ENCODE measurements at regions not wholly inside any gene's neighbourhood (a gene's known extent, or its start where the extent isn't known, plus 50 kb on each side); places are given as distances from the start of the nearest gene placed in this dataset.
"Not testable (repeated sequence)": the region's sequence is repeated elsewhere in the genome, so short reads cannot be mapped to it uniquely, and the experiment has no call there.

DNA sequence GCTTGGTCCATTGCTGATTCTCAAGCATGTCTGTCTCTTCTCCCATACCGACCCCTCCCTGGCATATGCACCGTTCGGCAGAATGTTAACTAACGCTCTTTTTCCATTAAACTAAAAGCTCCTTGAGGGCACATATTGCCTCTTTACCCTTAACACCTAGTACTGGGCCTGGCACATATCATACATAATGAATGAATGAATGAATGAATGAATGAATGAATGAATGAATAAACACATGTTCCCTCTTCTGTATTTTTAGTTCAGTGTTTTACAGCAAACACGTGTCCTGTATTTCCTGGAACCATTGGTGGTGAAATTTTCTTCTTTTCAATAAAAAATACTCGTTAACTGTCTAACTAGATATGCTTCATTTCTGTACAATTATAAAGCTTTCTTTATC is 174.4 kb upstream of the DTNBP1 start:
- no peak for DNase-seq (ENCODE audit: low spot score)

- no peak for DNase-seq (ENCODE audit: low spot score)
These were observed 170.0 kb upstream of the DTNBP1 start for GRCh38 chr6:15832841-15833240.

DNA sequence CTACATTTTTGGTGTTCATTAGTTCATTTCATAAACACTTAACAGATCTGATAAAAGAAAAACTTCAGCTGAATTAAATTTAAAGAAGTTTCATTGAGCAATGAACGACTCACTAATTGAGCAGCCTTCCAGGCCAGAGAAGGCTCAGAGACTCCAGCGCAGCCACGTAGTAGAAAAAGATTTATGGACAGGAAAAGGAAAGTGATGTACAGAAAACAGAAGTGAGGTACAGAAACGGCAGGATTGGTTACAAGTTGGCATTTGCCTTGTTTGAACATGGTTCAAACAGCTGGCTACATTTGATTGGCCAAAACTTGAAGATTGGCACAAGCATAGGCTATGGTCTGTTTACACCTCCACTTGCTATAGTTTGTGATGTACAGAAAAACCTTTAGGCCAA is 166.3 kb upstream of the DTNBP1 start:
- DNase-seq (ENCODE audit: low spot score): no peak

- DNase-seq (ENCODE audit: low spot score): no peak
These were observed 164.8 kb upstream of the DTNBP1 start for GRCh38 chr6:15827496-15828255.

- DNase-seq (ENCODE audit: low spot score): no peak
These were observed 164.0 kb upstream of the DTNBP1 start for GRCh38 chr6:15826814-15827318.

GRCh38 chr6:15825332-15825930 is 162.6 kb upstream of the DTNBP1 start:
- DNase-seq (ENCODE audit: low spot score): no peak

- no peak for DNase-seq (ENCODE audit: low spot score)
These were observed 162.0 kb upstream of the DTNBP1 start for GRCh38 chr6:15824811-15825210.

- no peak for DNase-seq (ENCODE audit: low spot score)
These were observed 161.1 kb upstream of the DTNBP1 start for GRCh38 chr6:15823838-15824414.

GRCh38 chr6:15822835-15823234 is 160.0 kb upstream of the DTNBP1 start:
- DNase-seq (ENCODE audit: low spot score): no peak

- no peak for DNase-seq (ENCODE audit: low spot score)
These were observed 157.0 kb upstream of the DTNBP1 start for GRCh38 chr6:15819841-15820240.

GRCh38 chr6:15819226-15819625 is 156.4 kb upstream of the DTNBP1 start:
- DNase-seq (ENCODE audit: low spot score): no peak

- DNase-seq (ENCODE audit: low spot score): no peak
These were observed 155.7 kb upstream of the DTNBP1 start for GRCh38 chr6:15818491-15818890.

GRCh38 chr6:15818044-15818443 is 155.2 kb upstream of the DTNBP1 start:
- no peak for DNase-seq (ENCODE audit: low spot score)

DNA sequence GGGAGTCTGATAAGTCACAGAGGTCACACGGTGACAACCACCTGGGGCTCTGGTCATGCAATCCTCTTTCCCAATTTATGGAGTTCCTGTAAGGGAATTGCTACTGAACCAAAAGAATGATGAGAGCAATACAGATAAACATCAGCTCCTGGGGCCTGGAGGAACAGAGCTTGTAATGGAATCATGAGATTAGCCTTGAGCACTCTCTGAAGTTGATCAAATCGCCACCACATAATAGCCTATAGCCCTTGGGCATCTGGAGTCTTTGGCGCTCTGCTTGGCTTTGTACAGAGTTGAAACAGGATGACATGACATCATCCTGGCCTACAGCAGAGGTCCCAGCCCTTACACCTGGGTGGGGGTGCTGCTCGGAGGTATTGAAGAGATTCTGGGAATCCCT is 154.3 kb upstream of the DTNBP1 start:
- DNase-seq (ENCODE audit: low spot score): no peak

GRCh38 chr6:15816661-15817060 is 153.8 kb upstream of the DTNBP1 start:
- DNase-seq (ENCODE audit: low spot score): no peak

DNA sequence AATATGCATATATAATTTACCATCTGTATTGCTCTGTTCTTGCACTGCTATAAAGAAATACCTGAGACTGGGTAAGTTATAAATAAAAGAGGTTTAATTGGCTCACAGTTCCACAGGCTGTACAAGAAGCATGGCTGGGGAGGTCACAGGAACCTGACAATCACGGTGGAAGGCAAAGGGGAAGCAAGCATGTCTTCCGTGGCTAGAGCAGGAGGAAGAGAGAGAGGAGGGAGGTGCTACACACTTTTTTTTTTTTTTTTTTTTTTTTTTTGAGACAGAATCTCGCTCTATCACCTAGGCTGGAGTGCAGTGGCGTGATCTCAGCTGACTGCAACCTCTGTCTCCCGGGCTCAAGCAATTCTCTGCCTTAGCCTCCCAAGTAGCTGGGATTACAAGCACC is 150.9 kb upstream of the DTNBP1 start:
- DNase-seq (ENCODE audit: low spot score): not testable (repeated sequence)

DNA sequence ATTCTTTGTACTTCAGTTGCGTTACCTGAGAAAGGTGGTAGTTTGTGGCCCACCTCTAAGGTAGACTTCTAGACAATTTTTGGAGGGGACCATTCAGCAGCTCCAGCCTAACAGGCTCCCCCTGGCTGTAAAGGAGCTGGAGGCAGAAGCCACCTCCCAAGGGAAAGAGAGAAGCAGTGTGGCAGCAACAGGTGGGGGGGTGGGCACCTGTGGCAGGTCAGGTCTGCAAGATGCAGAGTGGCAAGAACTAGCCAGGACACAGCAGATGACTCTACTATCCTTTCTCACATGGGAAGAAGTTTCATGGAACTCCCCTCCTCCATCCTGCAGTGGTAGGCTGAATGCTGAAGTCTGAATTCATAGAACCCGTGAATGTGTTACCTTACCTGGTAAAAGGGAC is 148.3 kb upstream of the DTNBP1 start:
- no peak for DNase-seq (ENCODE audit: low spot score)

- DNase-seq (ENCODE audit: low spot score): no peak
These were observed 147.8 kb upstream of the DTNBP1 start for GRCh38 chr6:15810618-15811017.

- DNase-seq (ENCODE audit: low spot score): no peak
These were observed 146.5 kb upstream of the DTNBP1 start for GRCh38 chr6:15809367-15809766.

GRCh38 chr6:15804164-15805154 is 141.6 kb upstream of the DTNBP1 start:
- DNase-seq (ENCODE audit: low spot score): no peak

- no peak for DNase-seq (ENCODE audit: low spot score)
These were observed 139.6 kb upstream of the DTNBP1 start for GRCh38 chr6:15802466-15802865.

GRCh38 chr6:15801912-15802311 is 139.1 kb upstream of the DTNBP1 start:
- no peak for DNase-seq (ENCODE audit: low spot score)

Measured in HuH-7 (cell line).